ENCODE measurements at regions not wholly inside any gene's neighbourhood (a gene's known extent, or its start where the extent isn't known, plus 50 kb on each side); places are given as distances from the start of the nearest gene placed in this dataset.

DNA sequence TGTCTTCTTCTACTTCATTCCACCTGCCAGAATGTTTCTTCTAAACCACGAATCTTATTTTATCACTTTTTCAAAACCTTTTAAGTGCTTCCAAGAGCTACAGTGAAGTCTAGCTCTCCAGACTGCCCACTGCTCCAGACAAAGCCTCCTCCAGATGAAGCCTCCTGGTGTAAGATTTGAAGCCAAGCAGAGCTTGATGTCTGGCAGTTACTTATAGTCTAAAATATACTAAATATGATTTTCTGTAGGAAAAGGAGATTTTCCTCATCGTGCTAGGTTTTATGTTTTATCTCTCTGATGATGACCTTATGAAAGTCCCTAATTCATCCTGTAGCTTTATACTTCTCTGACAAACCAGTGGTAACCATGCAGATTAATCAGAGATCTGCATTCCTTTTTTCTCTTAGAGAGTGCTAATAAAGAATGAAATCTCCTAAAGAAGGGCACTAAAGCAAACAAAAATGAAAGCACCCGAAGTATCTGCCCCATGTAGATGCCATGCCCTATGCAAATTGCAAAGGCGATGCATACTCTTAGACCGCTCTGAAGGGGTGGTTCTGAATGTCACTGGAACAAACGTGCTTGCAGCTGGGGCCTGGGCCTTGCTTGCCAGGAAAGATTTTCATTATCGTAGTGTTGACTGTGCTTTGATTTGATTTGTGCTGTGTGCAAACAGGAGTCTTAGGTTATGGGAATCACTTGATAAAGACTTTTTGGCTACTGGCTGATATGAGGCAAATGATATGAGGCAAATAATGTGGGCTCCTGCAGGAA is 314.2 kb downstream of the PID1 start:
- no peak overlapping the region for H3K27ac ChIP-seq (ENCODE audit: low read depth in 2 of 2, low read length in 2 of 2)
- H3K4me1 ChIP-seq (ENCODE audit: control insufficient read depth in 2 of 2, insufficient read depth in 2 of 2, low read length in 2 of 2), result no peaks in the 10 kb centered on the region
- H3K9me3 ChIP-seq (ENCODE audit: control insufficient read depth in 2 of 2, low read length in 2 of 2), result no peaks in the 10 kb centered on the region
- no peaks in the 10 kb centered on the region for H3K27me3 ChIP-seq (ENCODE audit: control insufficient read depth in 2 of 2, insufficient read depth in 2 of 2, low read length in 2 of 2)
- no peaks in the 10 kb centered on the region for H3K36me3 ChIP-seq (ENCODE audit: control insufficient read depth in 2 of 2, insufficient read depth in 2 of 2, low read length in 2 of 2)
- no peak overlapping the region for H3K9ac ChIP-seq (ENCODE audit: low read depth in 1 of 2, low read length in 2 of 2)
- H3K4me3 ChIP-seq (ENCODE audit: low read length in 2 of 2), result no peak overlapping the region

DNA sequence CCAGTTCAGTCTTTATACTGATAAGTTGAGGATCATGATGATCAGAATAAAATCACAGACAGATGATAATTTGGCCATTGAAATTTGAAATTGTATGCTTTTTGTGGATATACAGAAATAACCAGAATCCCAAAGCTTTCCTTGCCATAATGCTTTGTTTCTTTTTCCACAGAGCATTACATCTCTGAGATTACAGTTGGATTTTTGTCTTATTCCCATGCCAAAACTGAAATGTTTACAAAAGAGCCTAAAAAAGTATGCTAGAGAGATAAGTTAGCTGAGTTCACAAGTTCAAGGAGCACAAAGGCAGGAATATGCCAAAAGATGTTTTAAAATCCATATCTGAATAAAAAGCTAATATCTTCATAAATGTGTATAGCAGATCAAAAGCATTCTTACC is 321.3 kb downstream of the PID1 start:
- no peaks in the 10 kb centered on the region for H3K36me3 ChIP-seq (ENCODE audit: control insufficient read depth in 2 of 2, insufficient read depth in 2 of 2, low read length in 2 of 2)
- H3K27ac ChIP-seq (ENCODE audit: low read depth in 2 of 2, low read length in 2 of 2), result no peak overlapping the region
- no peaks in the 10 kb centered on the region for H3K27me3 ChIP-seq (ENCODE audit: control insufficient read depth in 2 of 2, insufficient read depth in 2 of 2, low read length in 2 of 2)
- H3K9ac ChIP-seq (ENCODE audit: low read depth in 1 of 2, low read length in 2 of 2), result no peak overlapping the region
- H3K4me3 ChIP-seq (ENCODE audit: low read length in 2 of 2), result no peak overlapping the region
- no peaks in the 10 kb centered on the region for H3K9me3 ChIP-seq (ENCODE audit: control insufficient read depth in 2 of 2, low read length in 2 of 2)
- H3K4me1 ChIP-seq (ENCODE audit: control insufficient read depth in 2 of 2, insufficient read depth in 2 of 2, low read length in 2 of 2), result no peaks in the 10 kb centered on the region

DNA sequence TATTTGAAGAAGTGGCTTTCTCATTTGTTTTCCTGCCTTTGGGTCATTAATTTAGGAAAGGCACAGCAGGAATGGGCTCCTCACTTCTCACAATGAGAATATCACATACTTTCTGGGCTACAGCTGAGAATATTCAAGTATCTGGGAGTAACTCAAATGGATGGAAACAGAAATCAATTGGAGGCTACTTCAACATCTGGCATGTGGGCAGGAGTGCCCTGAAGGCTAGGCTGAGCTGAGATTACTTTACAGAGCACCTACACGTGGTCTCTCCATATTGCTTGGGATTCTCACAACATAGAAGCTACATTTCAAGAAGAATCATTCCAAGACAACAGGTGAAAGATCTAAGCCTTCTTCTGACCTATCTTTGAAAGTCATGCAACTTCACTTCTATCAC is 325.4 kb downstream of the PID1 start:
- no peak overlapping the region for H3K4me3 ChIP-seq (ENCODE audit: low read length in 2 of 2)
- no peak overlapping the region for H3K27ac ChIP-seq (ENCODE audit: low read depth in 2 of 2, low read length in 2 of 2)
- H3K9ac ChIP-seq (ENCODE audit: low read depth in 1 of 2, low read length in 2 of 2), result no peak overlapping the region
- no peaks in the 10 kb centered on the region for H3K4me1 ChIP-seq (ENCODE audit: control insufficient read depth in 2 of 2, insufficient read depth in 2 of 2, low read length in 2 of 2)
- H3K36me3 ChIP-seq (ENCODE audit: control insufficient read depth in 2 of 2, insufficient read depth in 2 of 2, low read length in 2 of 2), result no peaks in the 10 kb centered on the region
- no peaks in the 10 kb centered on the region for H3K9me3 ChIP-seq (ENCODE audit: control insufficient read depth in 2 of 2, low read length in 2 of 2)
- no peaks in the 10 kb centered on the region for H3K27me3 ChIP-seq (ENCODE audit: control insufficient read depth in 2 of 2, insufficient read depth in 2 of 2, low read length in 2 of 2)

DNA sequence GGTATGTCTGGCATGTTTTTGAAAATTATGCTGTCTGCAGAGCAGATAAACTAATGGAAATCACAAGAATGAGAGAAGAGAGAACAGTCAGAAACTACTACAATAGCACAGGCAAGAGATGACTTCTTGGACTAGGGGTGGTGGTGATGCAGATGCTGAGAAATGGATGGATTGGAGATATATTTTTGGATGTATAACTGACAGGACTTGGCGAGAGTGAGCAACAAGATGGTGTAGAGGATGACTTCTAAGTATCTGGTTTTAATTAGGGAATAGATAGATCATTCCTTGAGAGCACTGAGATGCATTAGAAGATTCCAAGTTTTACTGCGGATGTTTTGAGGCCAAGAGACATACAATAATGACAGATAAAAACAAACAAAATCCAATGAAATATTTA is 328.2 kb downstream of the PID1 start:
- Histone ChIP-seq H3K9ac (ENCODE audit: low read depth in 1 of 2, low read length in 2 of 2) (no peak overlapping the region), H3K27me3 (ENCODE audit: control insufficient read depth in 2 of 2, insufficient read depth in 2 of 2, low read length in 2 of 2) (no peaks in the 10 kb centered on the region), H3K36me3 (ENCODE audit: control insufficient read depth in 2 of 2, insufficient read depth in 2 of 2, low read length in 2 of 2) (no peaks in the 10 kb centered on the region), H3K4me1 (ENCODE audit: control insufficient read depth in 2 of 2, insufficient read depth in 2 of 2, low read length in 2 of 2) (no peaks in the 10 kb centered on the region), H3K27ac (ENCODE audit: low read depth in 2 of 2, low read length in 2 of 2) (no peak overlapping the region), H3K4me3 (ENCODE audit: low read length in 2 of 2) (no peak overlapping the region), H3K9me3 (ENCODE audit: control insufficient read depth in 2 of 2, low read length in 2 of 2) (no peaks in the 10 kb centered on the region)

DNA sequence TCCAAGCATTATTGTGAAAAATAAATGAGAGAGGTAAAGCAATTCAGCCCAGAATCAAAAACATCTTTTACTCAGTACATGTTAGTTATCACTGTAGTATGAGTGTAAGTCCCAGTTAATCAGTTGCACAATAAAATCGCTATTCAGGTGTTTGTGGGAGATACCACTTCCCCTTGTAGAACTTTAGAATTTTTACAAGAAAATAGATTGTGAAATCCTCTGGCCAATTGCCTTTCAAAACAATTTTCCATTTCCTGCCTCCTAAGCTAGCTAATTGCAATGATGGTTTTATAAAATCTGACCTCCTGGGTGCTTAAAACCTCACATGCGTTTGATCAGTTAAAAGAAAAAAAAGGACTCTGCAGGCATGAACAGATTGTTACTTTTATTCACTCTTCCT is 332.5 kb downstream of the PID1 start:
- H3K4me1 ChIP-seq (ENCODE audit: control insufficient read depth in 2 of 2, insufficient read depth in 2 of 2, low read length in 2 of 2), result no peaks in the 10 kb centered on the region
- no peaks in the 10 kb centered on the region for H3K36me3 ChIP-seq (ENCODE audit: control insufficient read depth in 2 of 2, insufficient read depth in 2 of 2, low read length in 2 of 2)
- H3K9me3 ChIP-seq (ENCODE audit: control insufficient read depth in 2 of 2, low read length in 2 of 2), result no peaks in the 10 kb centered on the region
- H3K4me3 ChIP-seq (ENCODE audit: low read length in 2 of 2), result no peak overlapping the region
- no peak overlapping the region for H3K9ac ChIP-seq (ENCODE audit: low read depth in 1 of 2, low read length in 2 of 2)
- H3K27me3 ChIP-seq (ENCODE audit: control insufficient read depth in 2 of 2, insufficient read depth in 2 of 2, low read length in 2 of 2), result no peaks in the 10 kb centered on the region
- no peak overlapping the region for H3K27ac ChIP-seq (ENCODE audit: low read depth in 2 of 2, low read length in 2 of 2)

DNA sequence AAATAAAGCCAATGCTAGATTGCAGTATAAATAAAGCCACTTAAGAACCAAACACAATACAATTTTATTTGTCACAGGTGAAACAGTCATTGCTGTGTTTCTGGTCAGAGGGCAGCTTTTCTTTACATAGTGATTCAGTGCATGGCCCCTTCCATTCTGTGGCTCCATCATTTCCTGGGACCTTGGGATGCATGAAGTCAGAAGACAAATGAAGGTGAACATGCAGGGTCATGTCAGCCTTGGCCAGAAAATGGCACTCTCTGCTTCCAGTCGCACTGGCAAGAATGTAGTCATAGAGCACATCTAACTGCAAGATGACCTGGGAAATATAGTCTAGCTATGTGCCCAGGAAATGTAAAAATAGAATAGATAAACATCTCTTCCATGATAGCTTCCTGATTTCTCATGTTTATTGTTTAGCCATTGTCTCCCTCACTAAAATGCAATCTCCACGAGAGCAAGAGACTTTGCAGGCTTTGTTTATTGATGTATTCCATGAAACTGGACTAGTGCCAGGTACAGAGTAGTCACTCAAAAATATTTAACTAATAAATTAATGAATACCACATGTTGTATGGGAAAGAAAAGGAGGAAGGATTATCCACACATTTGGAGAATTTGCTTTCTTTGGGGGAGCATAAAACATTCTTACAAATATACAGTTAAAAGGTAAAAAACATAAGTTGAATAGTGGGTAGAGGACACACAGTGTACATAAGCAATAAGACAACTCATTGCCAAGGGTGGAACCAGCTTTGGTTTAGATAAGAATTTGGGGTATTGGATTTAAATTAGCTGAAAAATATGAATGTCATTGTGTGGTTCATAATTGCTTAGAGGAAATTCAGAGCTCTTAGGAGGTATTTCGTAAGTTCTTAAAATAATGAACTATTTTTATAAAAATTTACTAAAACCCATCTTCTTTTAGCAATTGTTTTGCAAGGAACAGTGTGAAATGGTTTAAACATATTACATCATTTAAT is 343.8 kb downstream of the PID1 start:
- H3K9me3 ChIP-seq (ENCODE audit: control insufficient read depth in 2 of 2, low read length in 2 of 2), result no peaks in the 10 kb centered on the region
- no peaks in the 10 kb centered on the region for H3K36me3 ChIP-seq (ENCODE audit: control insufficient read depth in 2 of 2, insufficient read depth in 2 of 2, low read length in 2 of 2)
- H3K9ac ChIP-seq (ENCODE audit: low read depth in 1 of 2, low read length in 2 of 2), result no peak overlapping the region
- no peak overlapping the region for H3K4me3 ChIP-seq (ENCODE audit: low read length in 2 of 2)
- no peaks in the 10 kb centered on the region for H3K27me3 ChIP-seq (ENCODE audit: control insufficient read depth in 2 of 2, insufficient read depth in 2 of 2, low read length in 2 of 2)
- no peak overlapping the region for H3K27ac ChIP-seq (ENCODE audit: low read depth in 2 of 2, low read length in 2 of 2)
- no peaks in the 10 kb centered on the region for H3K4me1 ChIP-seq (ENCODE audit: control insufficient read depth in 2 of 2, insufficient read depth in 2 of 2, low read length in 2 of 2)

DNA sequence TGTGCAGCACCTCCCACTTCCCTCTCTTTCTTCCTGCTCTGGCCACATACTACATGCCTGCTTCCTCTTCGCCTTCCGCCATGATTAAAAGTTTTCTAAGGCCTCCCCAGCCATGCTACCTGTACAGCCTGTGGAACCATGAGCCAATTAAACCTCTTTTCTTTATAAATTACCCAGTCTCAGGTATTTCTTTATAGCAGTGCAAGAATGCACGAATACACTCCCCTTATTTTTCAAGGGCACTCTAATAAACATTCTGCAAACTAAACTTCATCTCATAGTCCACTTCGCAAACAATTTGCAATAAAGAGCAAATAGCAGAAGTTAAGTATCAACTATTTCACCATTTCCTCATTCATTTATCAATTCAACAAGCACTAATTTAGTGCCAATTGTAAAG is 351.3 kb downstream of the PID1 start:
- Histone ChIP-seq H3K9me3 (ENCODE audit: control insufficient read depth in 2 of 2, low read length in 2 of 2) (no peaks in the 10 kb centered on the region), H3K9ac (ENCODE audit: low read depth in 1 of 2, low read length in 2 of 2) (no peak overlapping the region), H3K27ac (ENCODE audit: low read depth in 2 of 2, low read length in 2 of 2) (no peak overlapping the region), H3K27me3 (ENCODE audit: control insufficient read depth in 2 of 2, insufficient read depth in 2 of 2, low read length in 2 of 2) (no peaks in the 10 kb centered on the region), H3K4me3 (ENCODE audit: low read length in 2 of 2) (no peak overlapping the region), H3K36me3 (ENCODE audit: control insufficient read depth in 2 of 2, insufficient read depth in 2 of 2, low read length in 2 of 2) (no peaks in the 10 kb centered on the region), H3K4me1 (ENCODE audit: control insufficient read depth in 2 of 2, insufficient read depth in 2 of 2, low read length in 2 of 2) (no peaks in the 10 kb centered on the region)

DNA sequence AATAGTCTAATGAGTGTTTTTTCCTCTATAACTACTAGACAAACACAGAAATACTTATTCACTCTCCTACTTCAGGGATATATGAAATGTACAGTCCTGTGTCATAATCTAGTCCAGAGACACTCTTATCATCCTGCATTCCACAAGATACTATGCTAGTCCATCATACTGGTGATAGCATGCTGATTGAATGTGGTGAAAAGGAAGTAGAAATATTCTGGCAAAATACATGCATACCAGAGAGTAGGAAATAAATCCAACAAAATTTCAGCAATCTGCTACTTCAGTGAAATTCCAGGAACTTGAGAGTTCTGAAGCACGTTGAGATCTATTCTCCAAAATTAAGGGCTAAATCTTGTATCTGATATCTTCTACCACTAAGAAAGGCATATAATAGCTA is 353.9 kb downstream of the PID1 start:
- Histone ChIP-seq H3K36me3 (ENCODE audit: control insufficient read depth in 2 of 2, insufficient read depth in 2 of 2, low read length in 2 of 2) (no peaks in the 10 kb centered on the region), H3K27me3 (ENCODE audit: control insufficient read depth in 2 of 2, insufficient read depth in 2 of 2, low read length in 2 of 2) (no peaks in the 10 kb centered on the region), H3K9ac (ENCODE audit: low read depth in 1 of 2, low read length in 2 of 2) (no peak overlapping the region), H3K27ac (ENCODE audit: low read depth in 2 of 2, low read length in 2 of 2) (no peak overlapping the region), H3K4me1 (ENCODE audit: control insufficient read depth in 2 of 2, insufficient read depth in 2 of 2, low read length in 2 of 2) (no peaks in the 10 kb centered on the region), H3K9me3 (ENCODE audit: control insufficient read depth in 2 of 2, low read length in 2 of 2) (no peaks in the 10 kb centered on the region), H3K4me3 (ENCODE audit: low read length in 2 of 2) (no peak overlapping the region)

DNA sequence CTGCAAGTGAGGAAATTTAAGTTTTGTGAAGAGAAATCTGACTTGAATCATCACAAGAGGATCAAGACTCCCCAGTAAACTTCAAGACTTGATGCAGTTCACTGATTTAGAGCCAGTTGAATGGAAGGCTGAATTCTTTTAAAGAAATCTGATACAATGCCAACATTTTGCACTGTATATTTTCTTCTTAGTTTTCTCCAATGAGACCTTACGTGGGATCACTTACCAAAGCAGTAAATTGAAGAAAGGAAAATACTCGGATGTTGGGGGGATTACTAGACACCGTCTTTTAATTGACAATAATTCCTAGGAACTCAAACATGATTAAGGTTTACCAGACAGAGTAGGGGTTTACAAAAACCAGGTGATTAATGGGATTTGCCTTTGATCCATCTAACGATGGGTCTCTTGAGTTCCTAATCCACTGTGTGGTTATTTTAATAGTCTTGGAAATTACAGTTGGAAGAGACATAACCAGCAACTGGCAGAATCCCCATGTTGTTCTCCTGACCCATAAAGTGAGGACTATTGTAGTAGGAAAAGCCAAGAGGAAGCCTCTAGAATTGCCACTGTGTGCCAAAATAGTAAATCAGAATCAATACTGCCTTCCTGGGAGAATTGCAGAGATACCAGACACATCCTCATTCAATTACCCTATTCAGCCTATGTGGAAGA is 354.5 kb downstream of the PID1 start:
- no peaks in the 10 kb centered on the region for H3K9me3 ChIP-seq (ENCODE audit: control insufficient read depth in 2 of 2, low read length in 2 of 2)
- no peak overlapping the region for H3K27ac ChIP-seq (ENCODE audit: low read depth in 2 of 2, low read length in 2 of 2)
- no peaks in the 10 kb centered on the region for H3K4me1 ChIP-seq (ENCODE audit: control insufficient read depth in 2 of 2, insufficient read depth in 2 of 2, low read length in 2 of 2)
- no peaks in the 10 kb centered on the region for H3K36me3 ChIP-seq (ENCODE audit: control insufficient read depth in 2 of 2, insufficient read depth in 2 of 2, low read length in 2 of 2)
- H3K4me3 ChIP-seq (ENCODE audit: low read length in 2 of 2), result no peak overlapping the region
- H3K27me3 ChIP-seq (ENCODE audit: control insufficient read depth in 2 of 2, insufficient read depth in 2 of 2, low read length in 2 of 2), result no peaks in the 10 kb centered on the region
- H3K9ac ChIP-seq (ENCODE audit: low read depth in 1 of 2, low read length in 2 of 2), result no peak overlapping the region

DNA sequence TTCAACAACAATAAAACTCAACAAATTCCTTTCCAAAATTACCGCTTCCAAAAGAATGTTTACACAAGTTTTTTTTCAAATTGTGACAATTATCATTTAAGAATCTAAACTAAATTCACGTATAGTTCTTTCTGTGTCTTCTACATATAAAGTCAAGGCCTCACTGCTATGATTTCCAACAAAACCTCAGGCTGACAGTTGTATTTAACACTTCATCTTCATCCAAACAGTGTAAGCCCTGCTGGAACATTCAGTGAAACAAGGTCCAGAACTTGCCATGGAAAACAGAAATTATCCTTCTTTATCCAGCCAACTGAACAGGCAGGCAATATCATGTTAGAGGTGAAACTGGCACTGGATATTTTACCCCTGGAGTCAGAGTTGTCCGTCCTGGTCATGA is 357.9 kb downstream of the PID1 start:
- no peak overlapping the region for H3K27ac ChIP-seq (ENCODE audit: low read depth in 2 of 2, low read length in 2 of 2)

More for the DNA sequence above, 357.9 kb downstream of the PID1 start:
- Histone ChIP-seq H3K27me3 (ENCODE audit: control insufficient read depth in 2 of 2, insufficient read depth in 2 of 2, low read length in 2 of 2) (no peaks in the 10 kb centered on the region), H3K36me3 (ENCODE audit: control insufficient read depth in 2 of 2, insufficient read depth in 2 of 2, low read length in 2 of 2) (no peaks in the 10 kb centered on the region), H3K9ac (ENCODE audit: low read depth in 1 of 2, low read length in 2 of 2) (no peak overlapping the region), H3K4me1 (ENCODE audit: control insufficient read depth in 2 of 2, insufficient read depth in 2 of 2, low read length in 2 of 2) (no peaks in the 10 kb centered on the region), H3K9me3 (ENCODE audit: control insufficient read depth in 2 of 2, low read length in 2 of 2) (no peaks in the 10 kb centered on the region), H3K4me3 (ENCODE audit: low read length in 2 of 2) (no peak overlapping the region)

All from mucosa of rectum (tissue), 2 donors.